PC-9 (cell line): ENCODE measurements at regions not wholly inside any gene's neighbourhood (a gene's known extent, or its start where the extent isn't known, plus 50 kb on each side); places are given as distances from the start of the nearest gene placed in this dataset.
"Not testable (repeated sequence)": the region's sequence is repeated elsewhere in the genome, so short reads cannot be mapped to it uniquely, and the experiment has no call there.

Experiments used
- BruUV-seq: library from RNA; stranded (reverse); fragments of 400-500 nt; replicated peaks from 2 replicates; lab custom pipeline; 2021; lab: Mats Ljungman, UMichigan
- CTCF ChIA-PET: fragments of 300-600 bp; sonication (Branson Sonifier 250); formaldehyde crosslinking; loops from one replicate; lab custom pipeline; 2022; ENCODE audit warnings: antibody characterized with exemption; lab: Charles Lee
- POLR2A ChIA-PET: fragments of 300-600 bp; sonication (Branson Sonifier 250); formaldehyde crosslinking; loops from one replicate; lab custom pipeline; 2022; ENCODE audit warnings: antibody characterized with exemption; ENCODE audit not compliant: unreplicated experiment; lab: Charles Lee
- DNase-seq, 2 experiments: peaks; one replicate each; pipeline versions ENCODE4 v3.0.0 to v3.0.0-alpha.2; 2015 to 2022; ENCODE audit warnings: mixed read lengths in 1 of 2
- H2AFZ ChIP-seq: fragments of 200-600 bp; sonication (generic); 2 replicates; pipeline ENCODE4 v1.8.1; 2017; ENCODE audit warnings: antibody characterized with exemption
- H3F3A ChIP-seq: fragments of 200-600 bp; sonication (generic); 2 replicates; pipeline ENCODE4 v1.8.1; 2017; ENCODE audit warnings: antibody characterized with exemption, mild to moderate bottlenecking, low read depth; ENCODE audit not compliant: insufficient read depth
- H3K27ac ChIP-seq: fragments of 200-600 bp; sonication (generic); 2 replicates; pipeline ENCODE4 v1.6.1; 2016; ENCODE audit warnings: mixed run types
- H3K27me3 ChIP-seq: fragments of 200-600 bp; sonication (generic); 2 replicates; pipeline ENCODE4 v1.6.1; 2016; ENCODE audit warnings: low read depth, mixed run types; ENCODE audit not compliant: insufficient read depth
- H3K36me3 ChIP-seq: fragments of 200-600 bp; sonication (generic); 2 replicates; pipeline ENCODE4 v1.6.1; 2016; ENCODE audit warnings: low read depth, mixed run types
- H3K4me1 ChIP-seq: fragments of 200-600 bp; sonication (generic); replicated peaks from 2 replicates; pipeline ENCODE4 v1.6.1; 2016; ENCODE audit warnings: mixed run types; ENCODE audit not compliant: insufficient read depth
- H3K4me2 ChIP-seq: fragments of 200-600 bp; sonication (generic); 2 replicates; pipeline ENCODE4 v1.6.1; 2017; ENCODE audit warnings: mixed run types
- H3K4me3 ChIP-seq: fragments of 200-600 bp; sonication (generic); 2 replicates; pipeline ENCODE4 v1.6.1; 2016; ENCODE audit warnings: mixed run types
- H3K79me2 ChIP-seq: fragments of 200-600 bp; sonication (generic); 2 replicates; pipeline ENCODE4 v1.6.1; 2017; ENCODE audit warnings: low read depth, mixed run types
- H3K9me2 ChIP-seq: fragments of 200-600 bp; sonication (generic); 2 replicates; pipeline ENCODE4 v1.8.1; 2017; ENCODE audit warnings: mild to moderate bottlenecking; ENCODE audit not compliant: insufficient read depth
- H3K9me3 ChIP-seq: fragments of 200-600 bp; sonication (generic); 2 replicates; pipeline ENCODE4 v1.8.1; 2016; ENCODE audit warnings: low read depth; ENCODE audit not compliant: insufficient read depth
- H4K20me1 ChIP-seq: fragments of 200-600 bp; sonication (generic); 2 replicates; pipeline ENCODE4 v1.8.1; 2017; ENCODE audit not compliant: insufficient read depth
- EZH2 ChIP-seq: fragments of 200-600 bp; sonication (generic); IDR thresholded peaks from 2 replicates; pipeline ENCODE4 v1.8.0; 2017; ENCODE audit warnings: antibody characterized with exemption, low read depth
- intact Hi-C: fragments of 100-400 bp; cut with micrococcal nuclease; formaldehyde crosslinking; loops from one replicate; pipeline ENCODE4 v1.10.0; 2022; ENCODE audit not compliant: unreplicated experiment
- TF ChIP-seq, protein P1 (sequence below): fragments of 200-600 bp; sonication (generic); conservative IDR thresholded peaks from 2 replicates; pipeline ENCODE4 v1.6.1; 2017; ENCODE audit warnings: mixed run types, antibody characterized with exemption, mild to moderate bottlenecking, moderate library complexity

DNA sequence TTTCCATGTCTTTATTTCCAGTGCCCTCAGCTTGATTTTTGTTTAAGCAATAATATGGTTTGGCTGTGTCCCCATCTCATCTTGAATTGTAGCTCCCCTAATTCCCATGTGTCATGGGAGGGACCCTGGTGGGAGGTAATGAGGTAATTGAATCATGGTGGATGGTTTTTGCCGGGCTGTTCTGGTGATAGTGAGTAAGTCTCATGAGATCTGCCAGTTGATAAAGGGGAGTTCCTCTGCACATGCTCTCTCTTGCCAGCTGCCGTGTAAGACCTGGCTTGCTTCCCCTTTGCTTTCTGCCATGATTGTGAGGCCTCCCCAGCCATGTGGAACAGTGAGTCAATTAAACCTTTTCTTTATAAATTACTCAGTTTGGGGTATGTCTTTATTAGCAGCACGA, 559.6 kb upstream of the ADAMTS5 start:
- TF ChIP-seq, protein P1, sequence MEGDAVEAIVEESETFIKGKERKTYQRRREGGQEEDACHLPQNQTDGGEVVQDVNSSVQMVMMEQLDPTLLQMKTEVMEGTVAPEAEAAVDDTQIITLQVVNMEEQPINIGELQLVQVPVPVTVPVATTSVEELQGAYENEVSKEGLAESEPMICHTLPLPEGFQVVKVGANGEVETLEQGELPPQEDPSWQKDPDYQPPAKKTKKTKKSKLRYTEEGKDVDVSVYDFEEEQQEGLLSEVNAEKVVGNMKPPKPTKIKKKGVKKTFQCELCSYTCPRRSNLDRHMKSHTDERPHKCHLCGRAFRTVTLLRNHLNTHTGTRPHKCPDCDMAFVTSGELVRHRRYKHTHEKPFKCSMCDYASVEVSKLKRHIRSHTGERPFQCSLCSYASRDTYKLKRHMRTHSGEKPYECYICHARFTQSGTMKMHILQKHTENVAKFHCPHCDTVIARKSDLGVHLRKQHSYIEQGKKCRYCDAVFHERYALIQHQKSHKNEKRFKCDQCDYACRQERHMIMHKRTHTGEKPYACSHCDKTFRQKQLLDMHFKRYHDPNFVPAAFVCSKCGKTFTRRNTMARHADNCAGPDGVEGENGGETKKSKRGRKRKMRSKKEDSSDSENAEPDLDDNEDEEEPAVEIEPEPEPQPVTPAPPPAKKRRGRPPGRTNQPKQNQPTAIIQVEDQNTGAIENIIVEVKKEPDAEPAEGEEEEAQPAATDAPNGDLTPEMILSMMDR = no peak
- no peak for TF ChIP-seq EZH2

GRCh38 chr21:27525780-27526179, 558.9 kb upstream of the ADAMTS5 start:
- Histone ChIP-seq H3K4me2 (no peak overlapping the region), H3K9me2 (no peaks in the 10 kb centered on the region), H3K9me3 (no peaks in the 10 kb centered on the region), H2AFZ (no peak overlapping the region), H3K79me2 (no peaks in the 10 kb centered on the region), H3K4me3 (no peak overlapping the region), H3K27me3 (no peaks in the 10 kb centered on the region), H3F3A (no peaks in the 10 kb centered on the region), H3K36me3 (no peaks in the 10 kb centered on the region), H3K4me1 (no peaks in the 10 kb centered on the region), H4K20me1 (no peaks in the 10 kb centered on the region), H3K27ac (no peak overlapping the region)
- intact Hi-C loops = no loop called here
- no TSS peak for BruUV-seq
- ChIA-PET POLR2A (no interaction called here), CTCF (no interaction called here)
- DNase-seq = no peak
- no peak for TF ChIP-seq EZH2
- TF ChIP-seq, protein P1 = no peak

More for the DNA sequence above, 559.6 kb upstream of the ADAMTS5 start:
- ChIA-PET CTCF (no interaction called here), POLR2A (no interaction called here)
- Histone ChIP-seq H3K9me2 (no peaks in the 10 kb centered on the region), H3K27me3 (no peaks in the 10 kb centered on the region), H3K4me1 (no peaks in the 10 kb centered on the region), H3F3A (no peaks in the 10 kb centered on the region), H3K4me2 (no peak overlapping the region), H3K9me3 (no peaks in the 10 kb centered on the region), H2AFZ (no peak overlapping the region), H3K79me2 (no peaks in the 10 kb centered on the region), H4K20me1 (no peaks in the 10 kb centered on the region), H3K27ac (no peak overlapping the region), H3K36me3 (no peaks in the 10 kb centered on the region), H3K4me3 (no peak overlapping the region)
- no TSS peak for BruUV-seq
- intact Hi-C loops = no loop called here
- no peak for DNase-seq

DNA sequence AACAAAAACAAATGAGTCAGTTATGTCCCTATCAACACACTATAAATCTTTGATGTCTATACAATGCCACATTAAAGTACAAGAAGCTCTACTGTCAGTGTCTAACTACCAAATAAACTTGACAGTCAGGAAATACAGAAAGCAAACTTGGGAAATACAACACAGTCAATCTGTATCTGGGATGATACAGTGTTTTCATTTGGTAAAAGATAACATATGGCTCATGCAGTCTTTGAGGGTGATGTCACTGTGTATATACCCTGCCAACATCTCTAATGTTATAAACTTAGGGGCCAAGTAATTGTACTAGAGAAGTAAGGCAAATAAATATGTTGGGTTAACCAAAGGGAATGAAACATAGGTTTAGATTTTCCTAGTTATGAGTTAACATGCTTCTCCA, 552.5 kb upstream of the ADAMTS5 start:
- H3K27me3 ChIP-seq = no peaks in the 10 kb centered on the region
- H3K27ac ChIP-seq = no peak overlapping the region
- no peaks in the 10 kb centered on the region for H3K79me2 ChIP-seq
- ChIA-PET POLR2A (no interaction called here), CTCF (no interaction called here)
- intact Hi-C loops = no loop called here
- TF ChIP-seq, protein P1 = no peak
- TF ChIP-seq EZH2 = no peak
- H3K9me3 ChIP-seq = no peaks in the 10 kb centered on the region
- no peaks in the 10 kb centered on the region for H3K9me2 ChIP-seq
- no peak overlapping the region for H2AFZ ChIP-seq
- no TSS peak for BruUV-seq
- H3K4me2 ChIP-seq = no peak overlapping the region
- H3K4me1 ChIP-seq = no peaks in the 10 kb centered on the region
- no peak for DNase-seq
- no peak overlapping the region for H3K4me3 ChIP-seq
- no peaks in the 10 kb centered on the region for H4K20me1 ChIP-seq
- H3K36me3 ChIP-seq = no peaks in the 10 kb centered on the region
- no peaks in the 10 kb centered on the region for H3F3A ChIP-seq

DNA sequence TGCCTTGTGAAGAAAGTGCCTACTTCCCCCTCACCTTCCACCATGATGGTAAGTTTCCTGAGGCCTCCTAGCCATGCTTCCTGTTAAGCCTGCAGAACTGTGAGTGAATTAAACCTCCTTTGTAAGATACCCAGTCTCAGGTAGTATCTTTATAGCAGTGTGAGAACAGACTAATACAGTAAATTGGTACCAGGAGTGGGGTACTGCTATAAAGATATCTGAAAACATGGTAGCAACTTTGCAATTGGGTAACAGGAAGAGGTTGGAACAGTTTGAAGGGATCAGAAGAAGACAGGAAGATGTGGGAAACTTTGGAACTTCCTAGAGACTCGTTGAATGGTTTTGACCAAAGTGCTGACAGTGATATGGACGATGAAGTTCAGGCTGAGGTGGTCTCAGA, 550.3 kb upstream of the ADAMTS5 start:
- H3K79me2 ChIP-seq, H3K27me3 ChIP-seq, H4K20me1 ChIP-seq, H3K36me3 ChIP-seq, H3K27ac ChIP-seq, H2AFZ ChIP-seq, H3K4me3 ChIP-seq, H3F3A ChIP-seq, DNase-seq, POLR2A ChIA-PET, intact Hi-C loops, H3K9me2 ChIP-seq, CTCF ChIA-PET, H3K4me1 ChIP-seq, BruUV-seq, H3K4me2 ChIP-seq, H3K9me3 ChIP-seq: not testable (repeated sequence)
